ENCODE measurements at regions not wholly inside any gene's neighbourhood (a gene's known extent, or its start where the extent isn't known, plus 50 kb on each side); places are given as distances from the start of the nearest gene placed in this dataset.
"Not testable (repeated sequence)": the region's sequence is repeated elsewhere in the genome, so short reads cannot be mapped to it uniquely, and the experiment has no call there.

DNA sequence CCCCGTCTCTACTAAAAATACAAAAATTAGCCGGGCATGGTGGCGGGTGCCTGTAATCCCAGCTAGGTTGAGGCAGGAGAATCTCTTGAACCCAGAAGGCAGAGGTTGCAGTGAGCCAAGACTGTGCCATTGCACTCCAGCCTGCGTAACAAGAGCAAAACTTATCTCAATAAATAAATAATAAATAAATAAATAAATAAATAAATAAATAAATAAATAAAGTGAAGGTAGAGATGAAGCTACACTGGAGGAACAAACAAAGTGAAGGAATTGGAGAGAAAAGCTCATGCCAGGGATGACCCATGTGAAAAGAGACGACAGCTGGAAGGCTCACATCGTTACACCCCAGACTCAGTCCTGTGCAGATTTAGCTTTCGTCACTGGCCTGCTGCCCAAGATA lies 157.3 kb upstream of the ARHGAP28 start:
- not testable (repeated sequence) for DNase-seq

GRCh38 chr18:6574631-6575030 lies 154.9 kb upstream of the ARHGAP28 start:
- DNase-seq: no peak

- DNase-seq: no peak
Measured at GRCh38 chr18:6575908-6576307, 153.6 kb upstream of the ARHGAP28 start.

- no peak for DNase-seq
Measured at GRCh38 chr18:6576718-6577375, 152.7 kb upstream of the ARHGAP28 start.

DNA sequence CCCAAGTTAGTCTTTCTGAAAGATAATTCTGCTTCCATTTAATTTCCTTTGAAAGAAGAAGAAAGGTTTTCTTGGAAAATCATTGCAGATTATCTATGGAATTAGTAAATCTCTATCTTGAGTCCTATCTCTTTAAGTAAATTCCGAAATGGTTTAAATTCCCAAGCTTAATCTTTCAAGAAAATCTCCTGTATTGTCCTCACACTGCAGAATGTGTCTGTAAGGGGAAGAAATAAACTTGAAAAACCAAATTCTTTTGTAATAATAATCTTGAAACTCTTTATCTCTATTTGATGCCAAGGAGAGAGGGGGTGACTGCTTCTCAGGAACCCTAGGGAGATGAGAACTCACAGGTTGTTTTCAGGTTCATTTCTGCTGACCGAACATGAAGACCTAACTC lies 150.8 kb upstream of the ARHGAP28 start:
- DNase-seq: no peak

GRCh38 chr18:6579486-6579885 lies 150.0 kb upstream of the ARHGAP28 start:
- DNase-seq: no peak

DNA sequence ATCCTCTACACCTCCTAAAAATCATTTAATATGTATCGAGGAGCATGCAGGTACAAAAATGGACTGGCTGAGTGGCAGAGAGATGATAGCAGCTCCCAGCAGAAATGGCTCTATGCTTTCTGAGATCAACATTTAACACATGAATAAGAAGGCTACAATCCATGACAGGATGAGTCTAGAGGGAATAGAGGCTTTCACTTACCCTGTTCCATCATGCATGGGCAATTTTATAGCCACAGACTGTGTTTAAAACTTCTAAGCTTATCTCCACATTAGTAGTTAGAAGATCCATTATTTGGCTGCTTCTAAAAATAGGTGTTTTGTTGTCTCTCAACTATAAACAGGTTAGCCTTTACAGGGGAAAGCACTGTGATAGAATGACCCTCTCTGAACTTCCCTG lies 149.1 kb upstream of the ARHGAP28 start:
- DNase-seq: no peak

GRCh38 chr18:6589923-6590322 lies 139.6 kb upstream of the ARHGAP28 start:
- DNase-seq: no peak

- no peak for DNase-seq
Measured at GRCh38 chr18:6590326-6590725, 139.2 kb upstream of the ARHGAP28 start.

DNA sequence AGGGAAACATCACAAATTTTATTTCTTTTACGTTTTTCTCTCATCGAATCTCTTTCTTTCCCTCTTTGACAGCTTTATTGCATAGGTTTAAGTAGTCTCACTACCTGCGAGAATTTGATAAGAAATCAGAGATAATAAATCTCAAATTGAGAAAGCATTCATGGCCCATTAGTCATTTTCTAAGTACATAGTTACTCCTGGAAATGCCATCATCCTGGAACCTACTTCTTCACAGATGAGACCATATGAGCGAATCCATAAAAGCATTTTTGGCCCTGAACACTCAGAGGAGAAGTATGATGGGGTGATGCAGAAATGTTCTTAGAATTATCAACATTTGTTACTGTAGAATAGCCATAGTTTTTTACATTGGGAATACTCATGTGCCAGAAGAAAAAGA lies 138.0 kb upstream of the ARHGAP28 start:
- no peak for DNase-seq

DNA sequence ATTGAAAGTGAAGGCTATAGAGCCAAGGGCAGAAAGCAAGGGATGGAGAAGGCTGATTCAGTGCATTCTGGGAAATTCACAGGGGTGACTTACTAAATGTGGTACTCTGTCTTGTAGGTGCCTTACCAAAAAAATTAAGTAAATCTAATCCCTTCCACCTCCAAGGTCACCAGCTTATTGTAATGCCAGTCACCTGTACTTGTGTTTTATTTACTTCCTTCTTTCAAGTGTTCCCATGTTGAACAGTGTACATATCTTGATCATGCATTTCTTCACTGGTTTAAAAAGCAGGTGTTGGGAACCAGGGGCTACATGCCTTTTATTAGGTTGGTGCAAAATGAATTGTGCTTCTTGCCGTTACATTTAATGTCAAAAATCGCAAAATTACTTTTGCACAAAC lies 137.0 kb upstream of the ARHGAP28 start:
- DNase-seq: no peak

GRCh38 chr18:6593142-6593885 lies 136.2 kb upstream of the ARHGAP28 start:
- DNase-seq: no peak

- no peak for DNase-seq
Measured at GRCh38 chr18:6595666-6596065, 133.8 kb upstream of the ARHGAP28 start.

GRCh38 chr18:6598657-6599056 lies 130.9 kb upstream of the ARHGAP28 start:
- no peak for DNase-seq

- no peak for DNase-seq
Measured at GRCh38 chr18:6600667-6601167, 128.8 kb upstream of the ARHGAP28 start.

DNA sequence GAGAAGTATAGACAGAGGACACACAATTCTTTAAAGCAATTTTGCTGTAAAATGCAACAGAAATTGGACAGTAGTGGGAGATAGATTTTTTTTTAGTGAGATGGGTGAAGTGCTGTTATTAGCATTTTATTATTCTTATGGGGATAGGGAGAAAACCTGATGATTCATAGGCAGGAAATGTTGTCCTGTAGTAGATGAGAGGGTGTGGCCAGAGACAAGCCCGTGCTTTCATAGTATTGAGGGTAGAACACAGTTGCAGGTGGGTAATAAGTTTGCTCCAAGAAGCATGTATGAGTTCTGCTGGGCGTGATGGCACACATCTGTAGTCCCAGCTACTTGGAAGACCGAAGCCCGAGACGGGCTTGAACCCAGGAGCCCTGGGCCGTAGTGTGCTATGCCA lies 128.3 kb upstream of the ARHGAP28 start:
- no peak for DNase-seq

GRCh38 chr18:6602365-6602764 lies 127.2 kb upstream of the ARHGAP28 start:
- no peak for DNase-seq

- no peak for DNase-seq
Measured at GRCh38 chr18:6604573-6604941, 125.0 kb upstream of the ARHGAP28 start.

GRCh38 chr18:6605115-6605869 lies 124.2 kb upstream of the ARHGAP28 start:
- no peak for DNase-seq

DNA sequence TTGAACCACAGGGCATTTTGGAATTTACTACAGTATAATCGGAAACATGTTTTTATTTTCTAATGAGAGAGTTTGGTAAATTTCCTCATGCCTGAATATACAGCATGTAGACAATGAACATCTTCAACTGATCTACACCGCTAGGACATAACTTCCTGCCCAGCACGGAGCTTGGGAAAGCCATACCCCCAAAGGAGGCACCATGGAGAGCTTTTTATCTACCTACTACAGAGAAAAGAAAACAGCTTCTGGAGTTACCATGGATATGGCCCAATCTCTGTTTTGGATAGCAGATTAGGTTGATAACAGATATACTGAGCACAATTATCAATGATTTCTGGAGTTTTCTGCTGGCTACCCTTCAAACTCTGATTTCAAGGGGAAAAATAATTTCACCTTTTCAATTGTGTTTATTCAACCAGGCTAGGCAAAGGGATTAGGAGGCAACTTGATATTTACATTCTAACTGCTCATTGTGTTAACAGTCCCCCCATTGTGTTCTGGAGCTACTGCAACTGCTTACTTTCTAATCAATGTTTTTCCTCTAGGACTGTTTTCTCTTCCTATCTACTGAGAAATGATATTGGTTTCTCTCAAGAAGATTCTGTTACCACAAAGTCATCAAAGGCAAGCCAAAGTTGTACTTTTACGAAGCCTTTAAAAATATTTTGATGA lies 123.0 kb upstream of the ARHGAP28 start:
- no peak for DNase-seq

GRCh38 chr18:6607343-6607742 lies 122.2 kb upstream of the ARHGAP28 start:
- no peak for DNase-seq

GRCh38 chr18:6609666-6610264 lies 119.8 kb upstream of the ARHGAP28 start:
- DNase-seq: no peak

DNA sequence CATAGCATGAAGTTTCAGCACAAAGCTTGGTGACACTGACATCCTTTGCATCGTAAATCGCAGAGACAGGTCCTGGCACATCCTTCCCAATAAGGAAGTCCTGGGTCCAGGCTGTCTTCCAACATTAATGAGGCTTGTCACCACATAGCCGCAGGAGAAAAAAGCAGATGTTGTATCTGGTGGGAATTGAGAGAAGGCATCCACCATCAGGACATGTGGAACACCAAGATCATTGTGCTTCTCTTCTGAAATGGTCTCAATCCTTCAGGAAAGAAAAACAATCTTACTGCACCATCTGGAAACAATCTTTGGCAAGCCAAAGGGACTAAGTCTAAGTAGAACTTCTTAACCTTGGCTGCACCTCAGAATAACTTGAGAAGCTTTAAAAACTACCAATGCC lies 119.0 kb upstream of the ARHGAP28 start:
- DNase-seq: no peak

Data from NCI-H446 (cell line).